ENCODE measurements at regions not wholly inside any gene's neighbourhood (a gene's known extent, or its start where the extent isn't known, plus 50 kb on each side); places are given as distances from the start of the nearest gene placed in this dataset.

- Histone ChIP-seq H3K4me1 (ENCODE audit: insufficient read depth, low read length) (no peaks in the 10 kb centered on the region), H3K9me3 (ENCODE audit: control insufficient read depth, insufficient read depth, low read length) (peaks cover 5% of the 10 kb centered on the region; the same call in 1 of the 2 replicates), H3K9ac (ENCODE audit: low read depth, low read length) (no peak overlapping the region), H3K36me3 (ENCODE audit: insufficient read depth, low read length) (no peaks in the 10 kb centered on the region)
Observed at GRCh38 chr3:30130391-30130790, 476.0 kb upstream of the TGFBR2 start.

DNA sequence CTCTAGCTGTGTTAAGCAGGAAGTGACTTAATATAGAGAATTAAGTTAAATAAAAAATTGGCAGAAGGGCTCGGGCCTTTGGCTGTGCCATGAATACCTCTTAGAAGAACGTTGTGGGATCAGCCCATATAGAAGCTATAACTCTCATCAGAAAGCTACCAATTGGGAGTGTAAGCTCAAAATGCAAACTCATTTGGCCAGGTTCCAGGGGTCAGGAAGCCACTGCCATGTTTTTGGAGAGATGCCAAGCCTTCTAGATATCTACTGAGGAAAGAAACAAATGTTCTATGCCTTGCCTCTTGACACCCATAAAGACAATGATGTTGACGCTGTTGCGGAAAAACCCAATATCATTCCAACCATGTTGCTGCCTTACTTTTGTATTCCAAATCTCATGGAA is 475.2 kb upstream of the TGFBR2 start:
- Histone ChIP-seq H3K36me3 (ENCODE audit: insufficient read depth, low read length) (no peaks in the 10 kb centered on the region), H3K9ac (ENCODE audit: low read depth, low read length) (no peak overlapping the region), H3K9me3 (ENCODE audit: control insufficient read depth, insufficient read depth, low read length) (peaks cover 5% of the 10 kb centered on the region; the same call in 1 of the 2 replicates), H3K4me1 (ENCODE audit: insufficient read depth, low read length) (no peaks in the 10 kb centered on the region)

GRCh38 chr3:30135190-30135589 is 471.2 kb upstream of the TGFBR2 start:
- Histone ChIP-seq H3K36me3 (ENCODE audit: insufficient read depth, low read length) (no peaks in the 10 kb centered on the region), H3K4me1 (ENCODE audit: insufficient read depth, low read length) (no peaks in the 10 kb centered on the region)

DNA sequence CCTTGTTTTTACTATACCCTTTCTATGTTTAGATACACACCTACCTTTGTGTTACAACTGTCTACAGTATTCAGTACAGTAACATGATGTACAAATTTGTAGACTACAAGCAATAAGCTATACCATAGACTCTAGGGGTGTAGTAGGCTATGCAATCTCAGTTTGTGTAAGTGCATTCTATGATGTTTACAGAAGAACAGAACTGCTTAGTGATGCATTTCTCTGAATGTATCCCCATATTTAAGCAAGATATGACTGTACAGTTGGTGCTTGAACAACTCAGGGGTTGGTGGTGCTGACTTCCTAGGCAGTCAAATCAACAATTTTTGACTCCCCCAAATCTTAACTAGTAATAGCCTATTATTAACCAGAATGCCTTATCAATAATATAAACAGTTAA is 467.1 kb upstream of the TGFBR2 start:
- Histone ChIP-seq H3K9ac (ENCODE audit: low read depth, low read length) (no peak overlapping the region), H3K36me3 (ENCODE audit: insufficient read depth, low read length) (no peaks in the 10 kb centered on the region), H3K9me3 (ENCODE audit: control insufficient read depth, insufficient read depth, low read length) (no peaks in the 10 kb centered on the region), H3K4me1 (ENCODE audit: insufficient read depth, low read length) (no peaks in the 10 kb centered on the region)

More at GRCh38 chr3:30135190-30135589, 471.2 kb upstream of the TGFBR2 start:
- no peaks in the 10 kb centered on the region for H3K9me3 ChIP-seq (ENCODE audit: control insufficient read depth, insufficient read depth, low read length)
- H3K9ac ChIP-seq (ENCODE audit: low read depth, low read length), result no peak overlapping the region

DNA sequence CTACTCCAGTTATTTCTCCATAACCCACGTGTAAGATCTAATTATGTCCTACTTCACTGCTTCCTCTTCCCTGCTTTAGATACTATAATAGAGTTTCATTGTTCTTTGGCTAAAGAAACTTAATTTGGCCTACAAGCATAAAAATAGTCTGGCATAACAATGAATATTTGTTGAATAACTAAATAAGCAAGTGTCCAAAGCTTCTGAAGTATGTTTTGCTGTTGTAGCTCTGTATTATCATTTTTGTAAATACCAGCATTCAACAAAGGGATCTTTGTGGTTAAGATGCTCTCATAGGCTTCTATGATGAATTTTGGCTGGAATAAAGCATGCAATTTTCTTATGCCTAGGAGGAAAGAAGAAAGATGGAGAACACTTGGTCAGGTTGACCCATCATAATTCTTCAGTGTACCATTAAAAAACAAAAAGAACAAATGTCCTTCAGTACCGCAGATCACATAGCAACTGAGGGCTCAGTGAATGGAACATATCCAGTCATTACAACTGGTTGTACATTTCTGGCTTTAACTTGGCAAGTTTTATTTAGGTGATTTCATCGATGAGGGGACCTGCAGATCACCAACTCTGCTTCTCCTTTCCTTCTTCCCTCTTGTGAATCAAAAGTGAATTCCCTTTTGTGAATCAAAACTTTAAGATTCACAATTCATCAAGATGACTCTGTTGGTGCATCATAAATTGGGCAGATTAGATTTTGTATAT is 465.9 kb upstream of the TGFBR2 start:
- H3K4me1 ChIP-seq (ENCODE audit: insufficient read depth, low read length), result no peaks in the 10 kb centered on the region
- H3K9me3 ChIP-seq (ENCODE audit: control insufficient read depth, insufficient read depth, low read length), result no peaks in the 10 kb centered on the region
- no peaks in the 10 kb centered on the region for H3K36me3 ChIP-seq (ENCODE audit: insufficient read depth, low read length)
- no peak overlapping the region for H3K9ac ChIP-seq (ENCODE audit: low read depth, low read length)

DNA sequence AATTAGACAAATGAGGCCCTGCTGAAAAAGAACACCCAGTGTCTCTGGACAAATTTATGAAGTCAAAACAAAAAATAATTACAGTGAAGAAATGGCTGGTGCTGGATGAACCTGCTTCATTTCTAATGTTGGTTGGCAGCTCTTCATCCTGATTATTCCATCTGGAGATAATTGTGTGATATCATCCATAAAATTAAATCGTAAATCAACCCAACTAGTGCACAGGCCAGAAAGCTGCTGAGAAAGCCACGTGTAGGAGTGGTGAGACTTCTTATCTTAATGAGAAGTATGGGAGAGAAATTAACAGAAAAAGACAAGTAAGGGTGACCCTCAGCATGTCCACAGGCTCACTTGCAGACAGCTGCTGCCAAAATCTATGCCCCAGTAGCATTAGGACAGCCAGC is 465.2 kb upstream of the TGFBR2 start:
- no peaks in the 10 kb centered on the region for H3K36me3 ChIP-seq (ENCODE audit: insufficient read depth, low read length)
- no peak overlapping the region for H3K9ac ChIP-seq (ENCODE audit: low read depth, low read length)
- H3K4me1 ChIP-seq (ENCODE audit: insufficient read depth, low read length), result no peaks in the 10 kb centered on the region
- no peaks in the 10 kb centered on the region for H3K9me3 ChIP-seq (ENCODE audit: control insufficient read depth, insufficient read depth, low read length)

- H3K9me3 ChIP-seq (ENCODE audit: control insufficient read depth, insufficient read depth, low read length), result no peaks in the 10 kb centered on the region
- H3K36me3 ChIP-seq (ENCODE audit: insufficient read depth, low read length), result no peaks in the 10 kb centered on the region
- H3K4me1 ChIP-seq (ENCODE audit: insufficient read depth, low read length), result no peaks in the 10 kb centered on the region
- H3K9ac ChIP-seq (ENCODE audit: low read depth, low read length), result no peak overlapping the region
Observed at GRCh38 chr3:30141927-30142326, 464.5 kb upstream of the TGFBR2 start.

DNA sequence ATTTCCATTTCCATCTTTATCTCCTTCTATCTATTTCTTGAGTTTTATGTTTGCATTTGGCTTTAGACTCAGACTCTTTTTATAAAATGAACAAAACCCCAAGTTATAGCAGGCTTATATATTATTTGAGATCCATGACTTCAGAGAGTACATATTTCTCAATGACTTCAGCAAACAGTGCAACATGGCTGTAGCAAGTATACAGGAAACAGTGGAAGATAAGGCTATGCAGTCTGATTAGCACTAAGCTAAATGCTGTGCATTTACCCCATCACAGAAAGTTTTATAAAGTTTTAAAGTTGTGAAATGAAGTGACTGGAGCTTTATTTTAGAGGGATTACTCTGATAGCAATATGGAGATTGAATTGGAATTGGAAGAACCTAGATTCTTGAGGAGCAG is 463.5 kb upstream of the TGFBR2 start:
- Histone ChIP-seq H3K9ac (ENCODE audit: low read depth, low read length) (no peak overlapping the region), H3K36me3 (ENCODE audit: insufficient read depth, low read length) (no peaks in the 10 kb centered on the region), H3K4me1 (ENCODE audit: insufficient read depth, low read length) (no peaks in the 10 kb centered on the region), H3K9me3 (ENCODE audit: control insufficient read depth, insufficient read depth, low read length) (no peaks in the 10 kb centered on the region)

GRCh38 chr3:30145281-30145680 is 461.1 kb upstream of the TGFBR2 start:
- Histone ChIP-seq H3K4me1 (ENCODE audit: insufficient read depth, low read length) (no peaks in the 10 kb centered on the region), H3K9ac (ENCODE audit: low read depth, low read length) (no peak overlapping the region), H3K36me3 (ENCODE audit: insufficient read depth, low read length) (no peaks in the 10 kb centered on the region), H3K9me3 (ENCODE audit: control insufficient read depth, insufficient read depth, low read length) (no peaks in the 10 kb centered on the region; the same call in 1 of the 2 replicates)

GRCh38 chr3:30146978-30147377 is 459.4 kb upstream of the TGFBR2 start:
- H3K4me1 ChIP-seq (ENCODE audit: insufficient read depth, low read length), result no peaks in the 10 kb centered on the region
- no peak overlapping the region for H3K9ac ChIP-seq (ENCODE audit: low read depth, low read length)
- H3K9me3 ChIP-seq (ENCODE audit: control insufficient read depth, insufficient read depth, low read length), result no peaks in the 10 kb centered on the region; the same call in 1 of the 2 replicates
- no peaks in the 10 kb centered on the region for H3K36me3 ChIP-seq (ENCODE audit: insufficient read depth, low read length)

- Histone ChIP-seq H3K36me3 (ENCODE audit: insufficient read depth, low read length) (no peaks in the 10 kb centered on the region), H3K9me3 (ENCODE audit: control insufficient read depth, insufficient read depth, low read length) (no peaks in the 10 kb centered on the region), H3K9ac (ENCODE audit: low read depth, low read length) (no peak overlapping the region), H3K4me1 (ENCODE audit: insufficient read depth, low read length) (no peaks in the 10 kb centered on the region)
Observed at GRCh38 chr3:30154853-30155252, 451.5 kb upstream of the TGFBR2 start.

GRCh38 chr3:30155755-30156154 is 450.6 kb upstream of the TGFBR2 start:
- Histone ChIP-seq H3K36me3 (ENCODE audit: insufficient read depth, low read length) (no peaks in the 10 kb centered on the region), H3K4me1 (ENCODE audit: insufficient read depth, low read length) (no peaks in the 10 kb centered on the region), H3K9ac (ENCODE audit: low read depth, low read length) (no peak overlapping the region), H3K9me3 (ENCODE audit: control insufficient read depth, insufficient read depth, low read length) (no peaks in the 10 kb centered on the region)

DNA sequence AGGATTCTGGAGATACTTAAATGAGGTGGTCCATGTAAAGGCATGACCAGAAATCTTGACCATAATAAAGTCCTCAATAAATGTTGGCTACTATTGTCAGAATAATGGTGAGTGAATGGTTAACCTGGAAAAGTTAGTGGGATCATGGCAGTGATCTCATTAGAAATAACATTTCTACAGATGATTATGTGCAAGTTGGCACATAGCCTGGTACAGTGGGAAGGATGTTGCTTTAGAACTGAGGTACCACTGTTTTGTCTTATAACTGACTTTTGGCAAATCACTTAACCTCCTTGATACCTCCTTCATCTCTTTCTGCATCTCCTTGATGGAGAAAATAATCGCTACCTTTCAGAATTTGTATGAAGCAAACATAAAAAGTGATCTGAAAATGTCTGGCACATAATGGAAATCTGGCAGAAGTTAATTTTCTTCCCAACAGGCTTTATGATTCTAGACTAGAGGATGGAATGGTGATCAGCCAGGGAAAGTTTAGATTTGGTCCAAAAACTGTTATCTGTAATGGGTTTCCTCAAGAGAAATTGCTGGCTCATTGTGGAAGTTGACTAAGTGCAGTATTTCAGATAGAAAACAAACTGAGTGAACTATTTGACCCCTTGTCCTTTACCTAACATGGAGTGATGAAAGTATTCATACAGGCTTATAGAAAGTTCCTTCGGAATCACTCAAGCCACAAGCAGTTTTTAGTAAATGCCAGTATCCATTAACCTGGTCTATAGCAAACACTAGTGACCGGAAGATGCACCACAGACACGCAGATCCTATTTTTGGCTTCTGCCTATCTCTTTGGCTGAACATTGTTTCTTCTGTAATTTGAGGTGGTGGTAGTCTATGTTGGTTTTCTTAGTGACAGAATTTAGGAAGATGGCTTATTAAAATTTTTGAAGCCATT is 449.6 kb upstream of the TGFBR2 start:
- Histone ChIP-seq H3K36me3 (ENCODE audit: insufficient read depth, low read length) (no peaks in the 10 kb centered on the region), H3K9me3 (ENCODE audit: control insufficient read depth, insufficient read depth, low read length) (no peaks in the 10 kb centered on the region), H3K9ac (ENCODE audit: low read depth, low read length) (no peak overlapping the region), H3K4me1 (ENCODE audit: insufficient read depth, low read length) (no peaks in the 10 kb centered on the region)

DNA sequence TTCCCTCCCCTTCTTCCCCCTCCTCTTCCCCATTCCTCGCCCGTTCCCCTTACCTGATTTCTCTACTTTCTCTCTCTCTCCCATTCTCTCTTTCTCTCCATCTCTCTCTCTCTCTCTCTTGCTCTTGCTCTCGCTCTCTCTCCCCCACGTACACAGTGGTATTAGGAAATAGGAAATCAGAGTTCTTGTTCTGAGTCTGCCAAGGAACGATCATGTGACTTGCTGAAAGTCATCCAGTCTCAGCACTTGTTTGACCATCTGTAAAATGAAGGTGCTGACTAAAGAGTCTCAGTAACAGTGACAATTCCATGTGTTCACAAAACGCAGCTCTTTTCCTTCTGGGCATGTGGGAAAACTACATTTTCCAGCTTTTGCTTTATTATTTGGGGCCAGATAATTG is 445.0 kb upstream of the TGFBR2 start:
- Histone ChIP-seq H3K9ac (ENCODE audit: low read depth, low read length) (no peak overlapping the region), H3K36me3 (ENCODE audit: insufficient read depth, low read length) (no peaks in the 10 kb centered on the region), H3K9me3 (ENCODE audit: control insufficient read depth, insufficient read depth, low read length) (no peaks in the 10 kb centered on the region), H3K4me1 (ENCODE audit: insufficient read depth, low read length) (no peaks in the 10 kb centered on the region)

DNA sequence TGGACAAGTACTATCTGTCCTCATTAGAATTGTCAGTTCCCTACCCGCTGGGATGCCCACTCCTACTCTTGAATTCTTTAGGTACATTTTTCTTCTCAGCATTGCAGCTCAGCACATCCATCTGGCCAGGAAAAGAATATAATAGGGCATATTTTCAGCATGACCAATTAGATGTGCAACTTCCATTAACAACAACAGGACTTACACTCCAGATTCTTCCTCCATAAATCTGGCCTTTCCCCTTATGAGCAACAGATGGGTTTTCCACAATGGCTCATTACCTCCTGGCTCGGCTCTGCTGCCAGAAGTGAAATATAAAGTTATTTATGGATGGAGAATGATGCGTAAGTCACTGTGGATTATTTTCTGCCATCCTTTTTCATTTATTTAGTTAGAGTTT is 443.8 kb upstream of the TGFBR2 start:
- Histone ChIP-seq H3K9me3 (ENCODE audit: control insufficient read depth, insufficient read depth, low read length) (no peaks in the 10 kb centered on the region), H3K36me3 (ENCODE audit: insufficient read depth, low read length) (no peaks in the 10 kb centered on the region), H3K9ac (ENCODE audit: low read depth, low read length) (no peak overlapping the region), H3K4me1 (ENCODE audit: insufficient read depth, low read length) (no peaks in the 10 kb centered on the region)

Data from ES-I3 (cell line).